BE2C (cell line): ENCODE measurements at regions not wholly inside any gene's neighbourhood (a gene's known extent, or its start where the extent isn't known, plus 50 kb on each side); places are given as distances from the start of the nearest gene placed in this dataset.
"Not testable (repeated sequence)": the region's sequence is repeated elsewhere in the genome, so short reads cannot be mapped to it uniquely, and the experiment has no call there.

Source experiments
- DNase-seq: peaks from one replicate; pipeline ENCODE4 v3.0.0-alpha.2; 2020
- H3K27me3 ChIP-seq: fragments of 250-450 bp; sonication (Bioruptor Pico); 2 replicates; pipeline ENCODE4 v1.5.1; 2020; ENCODE audit warnings: mild to moderate bottlenecking
- H3K36me3 ChIP-seq: fragments of 250-450 bp; sonication (Bioruptor Pico); 2 replicates; pipeline ENCODE4 v1.5.1; 2020; ENCODE audit warnings: mild to moderate bottlenecking
- H3K4me1 ChIP-seq: fragments of 250-450 bp; sonication (Bioruptor Pico); 2 replicates; pipeline ENCODE4 v1.5.1; 2020
- H3K4me3 ChIP-seq: 2 replicates; pipeline ENCODE4 v1.5.1; 2011; ENCODE audit warnings: low read depth, low read length
- H3K9me3 ChIP-seq: fragments of 250-450 bp; sonication (Bioruptor Pico); 2 replicates; pipeline ENCODE4 v1.5.1; 2020
- TF ChIP-seq, protein P1 (sequence below): IDR thresholded peaks from 2 replicates; pipeline ENCODE4 v1.5.1; 2012; ENCODE audit warnings: mild to moderate bottlenecking, low read depth, low read length

DNA sequence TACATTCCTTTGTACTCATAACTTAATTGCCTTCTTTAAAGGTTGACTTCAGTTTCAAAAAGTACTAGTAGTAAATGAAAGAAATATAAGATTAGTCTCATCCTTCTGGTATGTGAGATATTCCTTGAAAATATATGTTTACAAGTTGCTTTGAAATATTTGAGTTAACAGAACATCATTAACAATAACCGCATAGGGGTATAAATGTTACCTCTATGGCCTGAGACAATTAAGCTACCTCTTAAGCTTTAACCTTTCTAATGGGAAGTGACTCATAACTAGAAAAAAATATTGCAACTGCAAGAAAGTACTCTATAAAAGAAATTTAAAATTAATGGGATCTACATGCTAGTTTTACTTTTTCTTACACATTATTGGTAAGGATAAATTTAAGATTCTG is 399.0 kb downstream of the CDH10 start:
- no peak overlapping the region for H3K4me3 ChIP-seq
- no peaks in the 10 kb centered on the region for H3K9me3 ChIP-seq
- TF ChIP-seq, protein P1, sequence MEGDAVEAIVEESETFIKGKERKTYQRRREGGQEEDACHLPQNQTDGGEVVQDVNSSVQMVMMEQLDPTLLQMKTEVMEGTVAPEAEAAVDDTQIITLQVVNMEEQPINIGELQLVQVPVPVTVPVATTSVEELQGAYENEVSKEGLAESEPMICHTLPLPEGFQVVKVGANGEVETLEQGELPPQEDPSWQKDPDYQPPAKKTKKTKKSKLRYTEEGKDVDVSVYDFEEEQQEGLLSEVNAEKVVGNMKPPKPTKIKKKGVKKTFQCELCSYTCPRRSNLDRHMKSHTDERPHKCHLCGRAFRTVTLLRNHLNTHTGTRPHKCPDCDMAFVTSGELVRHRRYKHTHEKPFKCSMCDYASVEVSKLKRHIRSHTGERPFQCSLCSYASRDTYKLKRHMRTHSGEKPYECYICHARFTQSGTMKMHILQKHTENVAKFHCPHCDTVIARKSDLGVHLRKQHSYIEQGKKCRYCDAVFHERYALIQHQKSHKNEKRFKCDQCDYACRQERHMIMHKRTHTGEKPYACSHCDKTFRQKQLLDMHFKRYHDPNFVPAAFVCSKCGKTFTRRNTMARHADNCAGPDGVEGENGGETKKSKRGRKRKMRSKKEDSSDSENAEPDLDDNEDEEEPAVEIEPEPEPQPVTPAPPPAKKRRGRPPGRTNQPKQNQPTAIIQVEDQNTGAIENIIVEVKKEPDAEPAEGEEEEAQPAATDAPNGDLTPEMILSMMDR = no peak
- H3K36me3 ChIP-seq = no peaks in the 10 kb centered on the region
- no peaks in the 10 kb centered on the region for H3K4me1 ChIP-seq
- DNase-seq = no peak
- H3K27me3 ChIP-seq = no peaks in the 10 kb centered on the region

DNA sequence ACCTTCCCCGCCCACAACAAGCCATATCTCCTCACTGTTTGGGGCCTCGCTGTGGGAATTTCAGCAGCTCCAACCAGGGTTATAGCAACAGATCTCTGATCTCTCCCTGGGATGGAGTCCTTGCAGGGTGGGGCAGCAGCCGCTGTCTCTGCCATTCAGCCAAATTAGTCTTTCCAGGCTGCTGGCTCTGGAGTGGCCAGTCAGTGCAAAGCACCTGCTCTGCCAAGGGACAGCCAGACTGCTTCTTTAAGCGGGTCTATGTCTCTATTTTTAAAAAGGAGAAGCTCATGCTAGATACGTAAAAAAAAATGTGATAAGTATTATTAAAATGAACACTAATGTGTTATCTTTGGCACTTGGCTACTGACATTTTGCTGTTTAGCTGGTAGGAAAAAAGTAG is 380.2 kb downstream of the CDH10 start:
- Histone ChIP-seq H3K4me3 (no peak overlapping the region), H3K36me3 (no peaks in the 10 kb centered on the region), H3K27me3 (no peaks in the 10 kb centered on the region), H3K4me1 (peaks cover 5% of the 10 kb centered on the region), H3K9me3 (no peaks in the 10 kb centered on the region)
- TF ChIP-seq, protein P1 = no peak
- no peak for DNase-seq

DNA sequence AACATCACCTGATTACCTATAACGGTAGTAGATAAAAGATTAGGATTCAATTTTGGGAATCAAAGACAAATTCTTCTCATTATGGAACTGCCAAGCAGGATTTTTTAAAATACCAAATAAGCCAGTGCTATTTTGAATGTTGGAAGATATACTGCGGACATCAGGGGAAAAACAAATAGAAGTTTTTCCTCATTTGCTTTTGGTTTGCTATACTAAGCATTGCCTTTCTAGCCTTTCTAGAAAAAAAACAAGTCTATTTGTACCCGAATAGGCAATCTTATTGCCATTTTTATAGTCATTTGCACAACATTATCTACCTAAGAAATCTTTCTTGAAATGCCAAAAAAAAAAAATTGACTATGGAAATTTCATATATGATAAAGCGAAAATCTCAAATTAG is 379.5 kb downstream of the CDH10 start:
- Histone ChIP-seq H3K9me3 (no peaks in the 10 kb centered on the region), H3K4me3 (no peak overlapping the region), H3K27me3 (no peaks in the 10 kb centered on the region), H3K4me1 (peaks cover 4% of the 10 kb centered on the region), H3K36me3 (no peaks in the 10 kb centered on the region)
- DNase-seq = no peak
- TF ChIP-seq, protein P1 = no peak

DNA sequence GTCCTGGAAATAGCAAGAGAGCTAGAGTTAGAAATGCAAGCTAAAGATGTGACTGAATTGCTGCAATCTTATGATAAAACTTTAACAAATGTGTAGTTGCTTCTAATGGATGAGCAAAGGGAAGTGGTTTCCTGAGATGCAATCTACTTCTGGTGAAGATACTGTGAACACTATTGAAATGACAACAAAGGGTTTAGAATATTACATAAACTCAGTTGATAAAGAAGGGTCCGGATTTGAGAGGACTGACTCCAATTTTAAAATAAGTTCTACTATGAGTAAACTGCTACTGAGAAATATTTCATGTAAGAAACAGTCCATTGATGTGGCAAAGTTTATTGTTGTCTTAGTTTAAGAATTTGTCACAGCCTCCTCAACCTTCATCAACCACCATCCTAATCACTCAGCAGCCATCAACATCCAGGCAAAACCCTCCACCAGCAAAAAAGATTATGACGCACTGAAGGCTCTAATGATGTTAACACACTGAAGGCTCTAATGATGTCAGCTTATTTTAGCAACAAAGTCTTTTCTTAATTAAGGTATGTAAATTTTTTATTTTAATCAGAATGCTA is 376.2 kb downstream of the CDH10 start:
- H3K4me1 ChIP-seq = peaks cover 4% of the 10 kb centered on the region
- TF ChIP-seq, protein P1 = no peak
- no peak for DNase-seq
- no peaks in the 10 kb centered on the region for H3K9me3 ChIP-seq
- no peak overlapping the region for H3K4me3 ChIP-seq
- H3K36me3 ChIP-seq = no peaks in the 10 kb centered on the region
- no peaks in the 10 kb centered on the region for H3K27me3 ChIP-seq

DNA sequence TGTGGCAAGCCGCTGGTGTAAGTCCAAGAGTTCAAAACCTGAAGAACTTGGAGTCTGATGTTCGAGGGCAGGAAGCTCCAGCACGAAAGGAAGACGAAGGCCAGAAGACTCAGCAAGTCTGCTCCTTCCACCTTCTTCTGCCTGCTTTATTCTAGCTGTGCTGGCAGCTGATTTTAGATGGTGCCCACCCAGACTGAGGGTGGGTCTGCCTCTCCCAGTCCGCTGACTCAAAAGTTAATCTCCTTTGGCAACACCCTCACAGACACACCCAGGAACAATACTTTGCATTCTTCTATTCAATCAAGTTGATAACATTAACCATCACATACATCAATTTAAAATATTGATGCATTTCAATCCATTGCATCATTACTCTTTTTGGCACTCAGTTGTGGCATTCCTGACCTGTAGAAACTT is 373.1 kb downstream of the CDH10 start:
- not testable (repeated sequence) for H3K4me3 ChIP-seq, H3K36me3 ChIP-seq, H3K27me3 ChIP-seq, H3K4me1 ChIP-seq, DNase-seq, H3K9me3 ChIP-seq

DNA sequence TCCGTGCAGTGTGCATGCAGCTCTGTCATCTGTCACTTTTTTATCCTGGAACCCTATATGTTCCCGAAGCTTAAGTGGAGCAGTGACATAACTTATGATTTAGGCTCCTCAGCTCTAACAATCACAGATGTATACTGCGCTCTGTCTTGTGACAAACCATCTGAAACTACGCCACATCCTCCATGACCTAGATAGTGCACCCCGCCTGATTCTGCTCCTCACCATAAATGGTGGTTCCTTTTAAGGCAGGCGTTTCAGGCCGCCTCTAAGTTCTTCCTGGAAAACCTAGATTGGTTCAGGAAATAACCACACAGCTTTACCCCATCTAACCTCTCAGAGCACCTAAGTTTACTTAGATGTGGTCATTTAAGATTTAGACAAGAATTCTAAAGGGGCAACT is 372.0 kb downstream of the CDH10 start:
- Histone ChIP-seq H3K4me3 (no peak overlapping the region), H3K9me3 (no peaks in the 10 kb centered on the region), H3K27me3 (no peaks in the 10 kb centered on the region), H3K4me1 (peaks cover 4% of the 10 kb centered on the region), H3K36me3 (no peaks in the 10 kb centered on the region)
- DNase-seq = no peak
- TF ChIP-seq, protein P1 = no peak

DNA sequence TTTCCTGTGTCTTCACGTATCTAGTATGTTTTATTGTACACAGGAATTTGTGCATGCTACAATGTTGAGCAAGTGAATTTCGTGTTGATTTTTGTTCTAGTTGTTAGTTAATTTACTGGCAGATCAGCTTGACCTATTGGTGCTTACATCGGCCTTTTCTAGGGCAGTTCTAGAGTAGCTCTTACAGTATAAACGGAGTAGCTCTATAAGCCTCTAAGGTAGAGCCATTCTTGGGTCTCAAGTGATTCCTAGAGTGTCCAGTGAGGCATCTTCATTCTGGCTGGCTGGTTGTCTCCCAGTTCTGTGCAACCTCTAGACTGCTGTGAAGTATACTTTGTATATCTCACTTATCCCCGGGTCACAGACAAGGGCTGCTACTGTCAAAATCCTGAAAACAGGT is 364.6 kb downstream of the CDH10 start:
- TF ChIP-seq, protein P1 = no peak
- Histone ChIP-seq H3K9me3 (no peaks in the 10 kb centered on the region), H3K27me3 (no peaks in the 10 kb centered on the region), H3K36me3 (no peaks in the 10 kb centered on the region), H3K4me3 (no peak overlapping the region), H3K4me1 (no peaks in the 10 kb centered on the region)
- DNase-seq = no peak
